Endodermal cell (in vitro differentiated cells): ENCODE measurements at regions not wholly inside any gene's neighbourhood (a gene's known extent, or its start where the extent isn't known, plus 50 kb on each side); places are given as distances from the start of the nearest gene placed in this dataset.

ENCODE experiments used
- DNase-seq: peaks from one replicate; pipeline ENCODE4 v3.0.0-alpha.2; 2017
- H3K27ac ChIP-seq: 2 replicates; pipeline ENCODE4 v1.5.1; 2013; ENCODE audit warnings: mild to moderate bottlenecking, low read depth, low read length, moderate library complexity
- H3K27me3 ChIP-seq: 2 replicates; pipeline ENCODE4 v1.6.1; 2013; ENCODE audit warnings: mild to moderate bottlenecking, low read length, moderate library complexity; ENCODE audit not compliant: insufficient read depth, control insufficient read depth, poor library complexity, severe bottlenecking
- H3K36me3 ChIP-seq: 2 replicates; pipeline ENCODE4 v1.7.0; 2013; ENCODE audit warnings: mild to moderate bottlenecking, low read length, moderate library complexity; ENCODE audit not compliant: control insufficient read depth, insufficient read depth
- H3K4me1 ChIP-seq: one replicate; pipeline ENCODE4 v1.7.0; 2013; ENCODE audit warnings: low read length; ENCODE audit not compliant: control insufficient read depth, insufficient read depth
- H3K4me3 ChIP-seq: 2 replicates; pipeline ENCODE4 v1.5.1; 2013; ENCODE audit warnings: mild to moderate bottlenecking, low read length, moderate library complexity
- H3K9ac ChIP-seq: 2 replicates; pipeline ENCODE4 v1.6.1; 2013; ENCODE audit warnings: mild to moderate bottlenecking, low read length, moderate library complexity; ENCODE audit not compliant: poor library complexity, severe bottlenecking; ENCODE audit errors: extremely low read depth
- H3K9me3 ChIP-seq: 2 replicates; pipeline ENCODE4 v1.6.1; 2013; ENCODE audit warnings: mild to moderate bottlenecking, low read length, moderate library complexity; ENCODE audit not compliant: control insufficient read depth
- H3K27ac Mint-ChIP-seq: 2 replicates; pipeline ENCODE4 v1.8.0; 2020; ENCODE audit warnings: mixed read lengths
- H3K27me3 Mint-ChIP-seq: 2 replicates; pipeline ENCODE4 v1.8.0; 2021; ENCODE audit warnings: mild to moderate bottlenecking, mixed read lengths; ENCODE audit not compliant: insufficient read depth
- H3K36me3 Mint-ChIP-seq: 2 replicates; pipeline ENCODE4 v1.8.0; 2020; ENCODE audit warnings: low read depth, mixed read lengths
- H3K4me1 Mint-ChIP-seq: 2 replicates; pipeline ENCODE4 v1.8.0; 2020; ENCODE audit warnings: mixed read lengths
- H3K4me3 Mint-ChIP-seq: 2 replicates; pipeline ENCODE4 v1.8.0; 2020; ENCODE audit warnings: mild to moderate bottlenecking, moderate library complexity, mixed read lengths
- H3K9me3 Mint-ChIP-seq: 2 replicates; pipeline ENCODE4 v1.8.0; 2020; ENCODE audit warnings: mild to moderate bottlenecking, mixed read lengths
- CTCF ChIP-seq: fragments of 200-600 bp; sonication (generic); conservative IDR thresholded peaks from 2 replicates; pipeline ENCODE4 v1.5.0; 2021; ENCODE audit warnings: antibody characterized with exemption, mild to moderate bottlenecking
- WGBS, 2 experiments: methylation state at CpG; one replicate each; pipeline versions ENCODE4 v1.1.5 to v1.1.7; 2013; ENCODE audit warnings: missing lambda C conversion rate in 2 of 2, mixed read lengths in 1 of 2; ENCODE audit not compliant: insufficient coverage in 1 of 2, insufficient read length in 1 of 2; 5-methylcytosine and 5-hydroxymethylcytosine counted together

GRCh38 chr10:10053051-10053450, 964.6 kb upstream of the CELF2 start:
- Histone ChIP-seq H3K4me3 (no peak overlapping the region), H3K36me3 (no peaks in the 10 kb centered on the region), H3K9me3 (no peaks in the 10 kb centered on the region), H3K9ac (no peak overlapping the region), H3K4me1 (no peaks in the 10 kb centered on the region), H3K27me3 (no peaks in the 10 kb centered on the region), H3K27ac (no peak overlapping the region)
- TF ChIP-seq CTCF: no peak
- H3K4me1 Mint-ChIP-seq: no peaks in the 10 kb centered on the region
- no peaks in the 10 kb centered on the region for H3K27me3 Mint-ChIP-seq
- H3K9me3 Mint-ChIP-seq: no peaks in the 10 kb centered on the region
- no peaks in the 10 kb centered on the region for H3K36me3 Mint-ChIP-seq
- H3K27ac Mint-ChIP-seq: no peak overlapping the region
- WGBS, 2 experiments: 92 to 100% methylated on average over 1 to 9 of the region's 9 CpGs
- DNase-seq: no peak
- no peak overlapping the region for H3K4me3 Mint-ChIP-seq

- Mint-ChIP-seq H3K27ac (no peak overlapping the region), H3K27me3 (no peaks in the 10 kb centered on the region), H3K4me1 (no peaks in the 10 kb centered on the region), H3K4me3 (no peak overlapping the region), H3K36me3 (no peaks in the 10 kb centered on the region), H3K9me3 (no peaks in the 10 kb centered on the region)
- Histone ChIP-seq H3K27ac (no peak overlapping the region), H3K27me3 (no peaks in the 10 kb centered on the region), H3K4me1 (no peaks in the 10 kb centered on the region), H3K4me3 (no peak overlapping the region), H3K9ac (no peak overlapping the region), H3K36me3 (no peaks in the 10 kb centered on the region), H3K9me3 (no peaks in the 10 kb centered on the region)
- WGBS, 2 experiments: 78 to 90% methylated on average over 6 to 7 of the region's 7 CpGs
- no peak for DNase-seq
- TF ChIP-seq CTCF: no peak
Observed at GRCh38 chr10:10054466-10054865, 963.2 kb upstream of the CELF2 start.

GRCh38 chr10:10055656-10056442, 961.8 kb upstream of the CELF2 start:
- Histone ChIP-seq H3K27ac (no peak overlapping the region), H3K27me3 (no peaks in the 10 kb centered on the region), H3K36me3 (no peaks in the 10 kb centered on the region), H3K9ac (no peak overlapping the region), H3K4me1 (no peaks in the 10 kb centered on the region), H3K4me3 (no peak overlapping the region), H3K9me3 (no peaks in the 10 kb centered on the region)
- no peak for DNase-seq
- no peaks in the 10 kb centered on the region for H3K9me3 Mint-ChIP-seq
- H3K4me1 Mint-ChIP-seq: no peaks in the 10 kb centered on the region
- no peak overlapping the region for H3K4me3 Mint-ChIP-seq
- no peak for TF ChIP-seq CTCF
- 88 to 91% methylated on average over 3 to 4 of the region's 4 CpGs for WGBS, 2 experiments
- no peaks in the 10 kb centered on the region for H3K36me3 Mint-ChIP-seq
- no peak overlapping the region for H3K27ac Mint-ChIP-seq
- H3K27me3 Mint-ChIP-seq: no peaks in the 10 kb centered on the region
